ENCODE measurements at regions not wholly inside any gene's neighbourhood (a gene's known extent, or its start where the extent isn't known, plus 50 kb on each side); places are given as distances from the start of the nearest gene placed in this dataset.
"Not testable (repeated sequence)": the region's sequence is repeated elsewhere in the genome, so short reads cannot be mapped to it uniquely, and the experiment has no call there.

DNA sequence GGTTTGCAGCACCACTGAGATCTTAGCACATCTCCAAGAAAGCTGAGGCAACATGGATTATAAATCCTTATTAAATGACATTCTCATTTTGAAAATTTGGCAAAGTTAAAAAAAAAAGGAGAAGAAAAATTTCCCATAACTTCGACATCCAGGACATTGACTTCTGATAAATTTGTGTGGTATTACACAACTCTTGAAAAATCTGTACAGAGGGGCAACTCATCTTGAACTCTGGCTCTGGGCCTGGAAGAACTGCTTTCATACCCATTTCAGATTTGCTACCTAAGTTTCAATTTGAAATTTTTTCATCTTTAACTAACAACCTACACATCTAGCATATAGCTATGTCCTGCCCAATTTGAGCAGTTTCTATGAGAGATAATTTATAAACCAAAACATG is 118.0 kb upstream of the UGP2 start:
- 91% methylated on average over 1 of the region's 1 CpG for WGBS
- Histone ChIP-seq H3K9me3 (no peaks in the 10 kb centered on the region), H3K36me3 (no peaks in the 10 kb centered on the region), H3K27ac (replicated peaks in 1 of 4) (no peak overlapping the region), H3K4me3 (no peak overlapping the region), H3K4me1 (no peaks in the 10 kb centered on the region), H3K27me3 (no peaks in the 10 kb centered on the region)
- intact Hi-C loops (cut with DNase I): no loop called here
- no peak for DNase-seq (ENCODE audit: extremely low spot score)
- TF ChIP-seq POLR2AphosphoS5 (IDR thresholded peaks at IDR 0.05) (no peak), CTCF (IDR thresholded peaks at IDR 0.05) (no peak)

DNA sequence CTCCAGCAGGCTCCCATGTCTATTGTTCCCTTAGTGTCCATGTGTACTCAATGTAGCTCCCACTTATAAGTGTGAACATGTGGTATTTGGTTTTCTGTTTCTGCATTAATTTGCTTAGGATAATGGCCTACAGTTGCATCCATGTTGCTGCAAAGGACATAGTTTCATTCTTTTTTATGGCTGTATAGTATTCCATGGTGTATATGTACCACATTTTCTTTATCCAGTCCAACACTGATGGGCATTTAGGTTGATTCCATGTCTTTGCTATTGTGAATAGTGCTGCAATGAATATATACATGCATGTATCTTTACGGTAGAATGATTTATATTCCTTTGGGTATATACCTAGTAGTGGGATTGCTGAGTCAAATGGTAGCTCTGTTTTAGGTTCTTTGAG is 116.5 kb upstream of the UGP2 start:
- H3K27ac ChIP-seq (replicated peaks in 1 of 4); intact Hi-C loops (cut with DNase I); H3K4me1 ChIP-seq; H3K4me3 ChIP-seq; H3K36me3 ChIP-seq; H3K27me3 ChIP-seq; DNase-seq (ENCODE audit: extremely low spot score); H3K9me3 ChIP-seq: not testable (repeated sequence)
- WGBS: 97% methylated on average over 1 of the region's 1 CpG

DNA sequence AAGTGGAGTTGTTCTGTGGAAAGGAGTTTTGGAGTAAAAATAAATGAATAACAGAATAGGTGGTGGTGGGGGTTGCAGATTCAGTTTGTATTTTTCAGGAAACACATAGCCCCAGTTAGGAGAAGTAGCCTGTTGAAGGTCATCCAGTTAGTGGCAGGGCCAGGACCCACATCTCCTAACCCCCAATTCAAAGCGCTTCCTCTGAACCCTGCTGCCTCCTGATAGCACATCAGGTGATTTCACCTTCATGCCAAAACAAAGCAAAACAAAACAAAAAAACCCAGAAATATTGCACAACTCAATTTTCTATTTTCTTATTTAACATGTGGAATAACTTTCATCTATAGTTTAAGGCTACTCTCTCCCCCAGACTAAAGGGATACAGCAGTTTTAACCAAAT is 112.3 kb upstream of the UGP2 start:
- no peaks in the 10 kb centered on the region for H3K36me3 ChIP-seq
- intact Hi-C loops (cut with DNase I): no loop called here
- no peak overlapping the region for H3K4me3 ChIP-seq
- 95% methylated on average over 1 of the region's 1 CpG for WGBS
- H3K27me3 ChIP-seq: no peaks in the 10 kb centered on the region
- no peaks in the 10 kb centered on the region for H3K4me1 ChIP-seq
- TF ChIP-seq EP300 (IDR thresholded peaks at IDR 0.05): no peak
- TF ChIP-seq CTCF (IDR thresholded peaks at IDR 0.05): no peak
- TF ChIP-seq POLR2A (IDR thresholded peaks at IDR 0.05; ENCODE audit: low read depth): no peak
- TF ChIP-seq POLR2AphosphoS5 (IDR thresholded peaks at IDR 0.05): no peak
- DNase-seq (ENCODE audit: extremely low spot score): no peak
- H3K27ac ChIP-seq (replicated peaks in 1 of 4): no peak overlapping the region
- no peaks in the 10 kb centered on the region for H3K9me3 ChIP-seq

DNA sequence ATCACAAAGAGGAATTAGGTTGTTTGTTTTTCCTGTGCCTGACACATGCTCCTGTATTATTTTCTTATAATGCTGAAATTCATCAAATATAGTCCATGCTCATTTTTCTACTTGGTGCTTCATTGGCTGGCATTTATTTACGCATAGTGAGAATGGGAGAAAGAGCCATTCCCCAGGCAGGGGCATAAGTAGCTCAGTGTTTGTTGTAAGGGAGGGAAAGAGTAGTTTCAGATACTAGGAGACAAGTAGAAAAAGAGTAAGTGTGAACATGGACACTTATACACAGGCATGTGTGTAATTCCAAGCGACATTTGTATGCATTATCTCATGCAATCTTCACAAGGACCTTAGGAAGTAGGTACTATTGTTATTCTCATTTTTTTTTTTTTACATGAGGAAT is 111.9 kb upstream of the UGP2 start:
- H3K4me1 ChIP-seq: no peaks in the 10 kb centered on the region
- H3K9me3 ChIP-seq: no peaks in the 10 kb centered on the region
- H3K27ac ChIP-seq (replicated peaks in 1 of 4): no peak overlapping the region
- TF ChIP-seq EP300 (IDR thresholded peaks at IDR 0.05) (no peak), POLR2AphosphoS5 (IDR thresholded peaks at IDR 0.05) (no peak), POLR2A (IDR thresholded peaks at IDR 0.05; ENCODE audit: low read depth) (no peak), CTCF (IDR thresholded peaks at IDR 0.05) (no peak)
- H3K4me3 ChIP-seq: no peak overlapping the region
- DNase-seq (ENCODE audit: extremely low spot score): no peak
- H3K27me3 ChIP-seq: no peaks in the 10 kb centered on the region
- intact Hi-C loops (cut with DNase I): no loop called here
- no peaks in the 10 kb centered on the region for H3K36me3 ChIP-seq
- 90% methylated on average over 2 of the region's 2 CpGs for WGBS

- peaks cover 0 to 8% (median 8%) of the 10 kb centered on the region in 4 donors for H3K4me1 ChIP-seq
- H3K36me3 ChIP-seq: no peaks in the 10 kb centered on the region
- no peaks in the 10 kb centered on the region for H3K9me3 ChIP-seq
- TF ChIP-seq POLR2AphosphoS5 (IDR thresholded peaks at IDR 0.05) (no peak), CTCF (IDR thresholded peaks at IDR 0.05) (no peak)
- H3K27me3 ChIP-seq: no peaks in the 10 kb centered on the region
- WGBS: 95% methylated on average over 1 of the region's 1 CpG
- H3K27ac ChIP-seq (replicated peaks in 1 of 4): no peak overlapping the region
- no peak overlapping the region for H3K4me3 ChIP-seq
- no peak for DNase-seq (ENCODE audit: extremely low spot score)
- intact Hi-C loops (cut with DNase I): no loop called here
These were observed 107.2 kb upstream of the UGP2 start for GRCh38 chr2:63734510-63734909.
